ENCODE measurements at regions not wholly inside any gene's neighbourhood (a gene's known extent, or its start where the extent isn't known, plus 50 kb on each side); places are given as distances from the start of the nearest gene placed in this dataset.
"Not testable (repeated sequence)": the region's sequence is repeated elsewhere in the genome, so short reads cannot be mapped to it uniquely, and the experiment has no call there.

GRCh38 chr17:21517538-21518293, 141.6 kb downstream of the KCNJ12 start:
- no peak for DNase-seq

GRCh38 chr17:21522755-21523336, 146.7 kb downstream of the KCNJ12 start:
- DNase-seq, result no peak

GRCh38 chr17:21523497-21524210, 147.5 kb downstream of the KCNJ12 start:
- no peak for DNase-seq

- DNase-seq, result no peak
Measured at GRCh38 chr17:21524211-21524591, 148.0 kb downstream of the KCNJ12 start.

GRCh38 chr17:21525464-21526130, 149.4 kb downstream of the KCNJ12 start:
- DNase-seq, result no peak

GRCh38 chr17:21528031-21528695, 152.0 kb downstream of the KCNJ12 start:
- DNase-seq, result no peak

- DNase-seq, result no peak
Measured at GRCh38 chr17:21530311-21530710, 154.2 kb downstream of the KCNJ12 start.

GRCh38 chr17:21530841-21531240, 154.7 kb downstream of the KCNJ12 start:
- no peak for DNase-seq

- no peak for DNase-seq
Measured at GRCh38 chr17:21532763-21533385, 156.7 kb downstream of the KCNJ12 start.

GRCh38 chr17:21535686-21536375, 156.5 kb upstream of the KCNJ18 start:
- no peak for DNase-seq

- no peak for DNase-seq
Measured at GRCh38 chr17:21537302-21537701, 155.0 kb upstream of the KCNJ18 start.

- no peak for DNase-seq
Measured at GRCh38 chr17:21538615-21539014, 153.7 kb upstream of the KCNJ18 start.

GRCh38 chr17:21539146-21539545, 153.2 kb upstream of the KCNJ18 start:
- DNase-seq, result no peak

GRCh38 chr17:21540502-21540901, 151.8 kb upstream of the KCNJ18 start:
- DNase-seq, result no peak

- no peak for DNase-seq
Measured at GRCh38 chr17:21542070-21542469, 150.3 kb upstream of the KCNJ18 start.

- no peak for DNase-seq
Measured at GRCh38 chr17:21542991-21543390, 149.3 kb upstream of the KCNJ18 start.

GRCh38 chr17:21545064-21545463, 147.3 kb upstream of the KCNJ18 start:
- DNase-seq, result no peak

GRCh38 chr17:21548236-21548635, 144.1 kb upstream of the KCNJ18 start:
- no peak for DNase-seq

GRCh38 chr17:21549107-21549687, 143.1 kb upstream of the KCNJ18 start:
- DNase-seq, result no peak

GRCh38 chr17:21550031-21550430, 142.3 kb upstream of the KCNJ18 start:
- not testable (repeated sequence) for DNase-seq
